GM10266 (cell line): ENCODE measurements at regions not wholly inside any gene's neighbourhood (a gene's known extent, or its start where the extent isn't known, plus 50 kb on each side); places are given as distances from the start of the nearest gene placed in this dataset.

Experiments
- DNase-seq: peaks from one replicate; pipeline ENCODE4 v3.0.0; 2012; ENCODE audit errors: extremely low spot score
- CTCF ChIP-seq: IDR thresholded peaks from 2 replicates; pipeline ENCODE4 v1.5.1; 2012; ENCODE audit warnings: mild to moderate bottlenecking, low read depth; ENCODE audit not compliant: control insufficient read depth, insufficient read depth; ENCODE audit errors: missing control alignments

- no peak for TF ChIP-seq CTCF
- DNase-seq = no peak
Measured at GRCh38 chr6:62530985-62531384, 245.0 kb upstream of the KHDRBS2 start.

- TF ChIP-seq CTCF = no peak
- no peak for DNase-seq
Measured at GRCh38 chr6:62528894-62529526, 243.0 kb upstream of the KHDRBS2 start.

- no peak for TF ChIP-seq CTCF
Measured at GRCh38 chr6:62523630-62524029, 237.6 kb upstream of the KHDRBS2 start.

GRCh38 chr6:62519574-62519973, 233.5 kb upstream of the KHDRBS2 start:
- DNase-seq = no peak
- no peak for TF ChIP-seq CTCF

More at GRCh38 chr6:62523630-62524029, 237.6 kb upstream of the KHDRBS2 start:
- no peak for DNase-seq

- TF ChIP-seq CTCF = no peak
- DNase-seq = no peak
Measured at GRCh38 chr6:62516291-62517141, 230.5 kb upstream of the KHDRBS2 start.

GRCh38 chr6:62492192-62492822, 206.3 kb upstream of the KHDRBS2 start:
- no peak for TF ChIP-seq CTCF
- no peak for DNase-seq

GRCh38 chr6:62480544-62480943, 194.5 kb upstream of the KHDRBS2 start:
- DNase-seq = no peak
- no peak for TF ChIP-seq CTCF
